ENCODE measurements at regions not wholly inside any gene's neighbourhood (a gene's known extent, or its start where the extent isn't known, plus 50 kb on each side); places are given as distances from the start of the nearest gene placed in this dataset.

DNA sequence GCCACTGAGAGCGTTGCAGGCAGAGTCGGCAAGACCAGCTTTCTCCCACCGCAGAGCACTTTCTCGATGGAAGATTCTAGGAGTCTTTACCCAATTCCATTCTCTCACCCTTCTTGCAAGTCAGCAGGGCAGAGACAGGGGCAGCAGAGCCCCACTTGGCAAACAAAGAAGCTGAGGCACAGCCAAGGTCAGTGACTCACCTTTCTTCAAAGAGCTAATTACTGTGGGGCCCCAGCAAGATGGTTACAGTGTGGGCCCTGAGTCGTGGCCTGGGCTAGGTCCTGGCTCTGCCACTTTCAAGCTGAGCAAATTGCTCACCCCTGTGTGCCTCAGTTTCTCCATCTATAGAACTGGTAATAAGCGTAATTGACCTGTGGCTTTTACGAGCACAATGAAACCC, 277.0 kb downstream of the PREX1 start:
- TF ChIP-seq, protein P1, sequence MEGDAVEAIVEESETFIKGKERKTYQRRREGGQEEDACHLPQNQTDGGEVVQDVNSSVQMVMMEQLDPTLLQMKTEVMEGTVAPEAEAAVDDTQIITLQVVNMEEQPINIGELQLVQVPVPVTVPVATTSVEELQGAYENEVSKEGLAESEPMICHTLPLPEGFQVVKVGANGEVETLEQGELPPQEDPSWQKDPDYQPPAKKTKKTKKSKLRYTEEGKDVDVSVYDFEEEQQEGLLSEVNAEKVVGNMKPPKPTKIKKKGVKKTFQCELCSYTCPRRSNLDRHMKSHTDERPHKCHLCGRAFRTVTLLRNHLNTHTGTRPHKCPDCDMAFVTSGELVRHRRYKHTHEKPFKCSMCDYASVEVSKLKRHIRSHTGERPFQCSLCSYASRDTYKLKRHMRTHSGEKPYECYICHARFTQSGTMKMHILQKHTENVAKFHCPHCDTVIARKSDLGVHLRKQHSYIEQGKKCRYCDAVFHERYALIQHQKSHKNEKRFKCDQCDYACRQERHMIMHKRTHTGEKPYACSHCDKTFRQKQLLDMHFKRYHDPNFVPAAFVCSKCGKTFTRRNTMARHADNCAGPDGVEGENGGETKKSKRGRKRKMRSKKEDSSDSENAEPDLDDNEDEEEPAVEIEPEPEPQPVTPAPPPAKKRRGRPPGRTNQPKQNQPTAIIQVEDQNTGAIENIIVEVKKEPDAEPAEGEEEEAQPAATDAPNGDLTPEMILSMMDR (IDR thresholded peaks at IDR 0.05; ENCODE audit: insufficient read depth, low read length, poor library complexity, severe bottlenecking) = no peak
- Histone ChIP-seq H3K27me3 (ENCODE audit: control insufficient read depth, insufficient read depth, low read length) (no peaks in the 10 kb centered on the region), H3K4me3 (ENCODE audit: low read depth, low read length) (no peak overlapping the region), H3K36me3 (ENCODE audit: control insufficient read depth, insufficient read depth, low read length) (no peaks in the 10 kb centered on the region)
- no peak for DNase-seq (ENCODE audit: low read depth)

GRCh38 chr20:48547664-48548063, 280.1 kb downstream of the PREX1 start:
- TF ChIP-seq, protein P1 (IDR thresholded peaks at IDR 0.05; ENCODE audit: insufficient read depth, low read length, poor library complexity, severe bottlenecking) = no peak
- DNase-seq (ENCODE audit: low read depth) = no peak
- Histone ChIP-seq H3K4me3 (ENCODE audit: low read depth, low read length) (no peak overlapping the region), H3K36me3 (ENCODE audit: control insufficient read depth, insufficient read depth, low read length) (no peaks in the 10 kb centered on the region), H3K27me3 (ENCODE audit: control insufficient read depth, insufficient read depth, low read length) (no peaks in the 10 kb centered on the region)

DNA sequence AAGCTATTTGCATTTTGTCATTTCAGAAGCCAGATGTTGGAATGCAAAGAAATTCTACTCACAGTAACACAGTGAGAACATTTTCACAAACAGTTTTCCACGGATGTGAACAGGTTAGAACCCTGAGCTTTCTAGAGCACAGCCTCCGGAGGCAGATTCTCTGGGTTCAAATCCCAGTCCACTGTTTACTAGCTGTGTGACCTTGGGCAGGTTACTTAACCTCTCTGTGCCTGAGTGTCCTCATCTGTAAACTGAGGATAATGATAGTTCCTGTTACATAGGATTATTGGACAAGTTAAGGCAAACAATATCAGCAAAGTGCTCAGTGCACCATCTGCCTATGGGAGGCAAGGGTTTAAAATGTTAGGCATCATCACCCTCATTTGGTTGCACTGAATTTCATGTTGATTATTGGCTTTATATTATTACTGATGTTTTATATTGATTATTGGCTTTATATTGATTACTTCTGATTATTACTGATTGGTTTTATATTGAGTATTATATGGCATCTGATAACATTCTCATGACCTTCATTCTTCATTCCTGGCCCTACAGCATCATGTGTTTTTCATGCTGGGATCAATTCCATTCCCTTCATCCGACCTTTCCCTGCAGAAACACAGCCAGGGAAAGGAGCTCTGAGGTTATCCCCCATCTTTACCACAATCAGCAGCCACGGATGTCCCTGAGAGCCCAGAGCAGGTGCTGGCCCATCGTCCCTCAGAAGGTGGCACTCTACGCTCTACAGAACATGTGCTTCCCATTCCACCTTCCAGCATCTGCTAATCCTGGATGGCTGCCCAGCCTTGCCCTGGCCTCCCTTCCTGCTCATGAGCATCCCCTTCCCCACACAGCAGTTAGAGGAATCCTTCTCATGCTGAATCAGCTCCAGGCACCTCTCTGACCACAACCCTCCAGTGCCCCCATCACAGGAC, 283.1 kb downstream of the PREX1 start:
- DNase-seq (ENCODE audit: low read depth) = no peak
- TF ChIP-seq, protein P1 (IDR thresholded peaks at IDR 0.05; ENCODE audit: insufficient read depth, low read length, poor library complexity, severe bottlenecking) = no peak
- Histone ChIP-seq H3K36me3 (ENCODE audit: control insufficient read depth, insufficient read depth, low read length) (no peaks in the 10 kb centered on the region), H3K27me3 (ENCODE audit: control insufficient read depth, insufficient read depth, low read length) (no peaks in the 10 kb centered on the region), H3K4me3 (ENCODE audit: low read depth, low read length) (no peak overlapping the region)

DNA sequence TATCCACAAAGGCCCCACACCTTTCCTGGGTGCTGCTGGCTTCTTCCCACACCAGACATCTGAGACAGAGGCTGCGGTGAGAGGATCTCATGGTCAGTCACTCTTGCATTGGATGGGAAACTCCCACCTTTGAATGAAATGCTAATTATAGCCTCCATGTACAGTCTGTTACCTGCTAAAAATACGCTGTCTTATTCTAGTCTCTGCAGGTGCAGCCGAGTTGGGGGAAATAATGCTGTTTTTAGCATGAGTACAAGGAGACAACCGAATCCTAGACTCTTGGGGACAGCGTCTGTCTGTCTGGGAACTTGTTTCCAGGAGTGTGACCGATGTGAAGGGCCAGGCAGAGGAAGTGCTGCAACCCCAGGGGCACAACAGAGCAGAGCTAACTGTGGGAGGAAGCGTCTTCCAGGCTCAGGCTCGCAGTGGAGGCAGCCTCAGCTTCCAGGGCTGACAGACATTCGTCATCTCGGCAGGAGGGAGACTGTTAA, 286.2 kb downstream of the PREX1 start:
- DNase-seq (ENCODE audit: low read depth) = no peak
- TF ChIP-seq, protein P1 (IDR thresholded peaks at IDR 0.05; ENCODE audit: insufficient read depth, low read length, poor library complexity, severe bottlenecking) = no peak
- H3K36me3 ChIP-seq (ENCODE audit: control insufficient read depth, insufficient read depth, low read length) = no peaks in the 10 kb centered on the region
- H3K4me3 ChIP-seq (ENCODE audit: low read depth, low read length) = no peak overlapping the region
- no peaks in the 10 kb centered on the region for H3K27me3 ChIP-seq (ENCODE audit: control insufficient read depth, insufficient read depth, low read length)

DNA sequence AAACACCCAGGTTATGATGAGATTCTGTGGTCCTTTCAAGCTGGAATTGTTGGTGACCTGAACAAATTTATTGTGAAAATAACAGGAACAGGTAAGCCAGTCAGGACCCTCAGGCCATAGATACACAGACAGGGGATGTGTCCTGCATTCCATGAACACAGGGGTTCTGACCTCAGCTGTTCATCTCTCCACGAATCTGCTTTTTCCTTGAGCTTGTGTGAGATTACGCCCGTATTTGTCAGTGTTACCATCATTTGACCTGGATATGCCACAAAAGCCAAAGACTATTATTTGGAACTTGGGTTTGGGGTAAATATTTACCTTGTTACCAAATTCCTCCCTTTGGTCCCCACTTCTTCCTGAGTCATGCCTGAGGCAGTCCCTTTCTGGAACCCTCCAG, 288.9 kb downstream of the PREX1 start:
- Histone ChIP-seq H3K4me3 (ENCODE audit: low read depth, low read length) (no peak overlapping the region), H3K27me3 (ENCODE audit: control insufficient read depth, insufficient read depth, low read length) (no peaks in the 10 kb centered on the region), H3K36me3 (ENCODE audit: control insufficient read depth, insufficient read depth, low read length) (no peaks in the 10 kb centered on the region)
- TF ChIP-seq, protein P1 (IDR thresholded peaks at IDR 0.05; ENCODE audit: insufficient read depth, low read length, poor library complexity, severe bottlenecking) = no peak
- DNase-seq (ENCODE audit: low read depth) = no peak
